OCI-LY1 (cell line): ENCODE measurements at regions not wholly inside any gene's neighbourhood (a gene's known extent, or its start where the extent isn't known, plus 50 kb on each side); places are given as distances from the start of the nearest gene placed in this dataset.

ENCODE experiments used
- H2AFZ ChIP-seq: fragments of 200-600 bp; sonication (generic), shearing (Covaris generic); 2 replicates; pipeline ENCODE4 v1.6.0; 2014; ENCODE audit warnings: antibody characterized with exemption, mild to moderate bottlenecking, low read length
- H3F3A ChIP-seq: fragments of 200-600 bp; sonication (generic), shearing (Covaris generic); 2 replicates; pipeline ENCODE4 v1.6.0; 2014; ENCODE audit warnings: mild to moderate bottlenecking, antibody characterized with exemption, low read length, moderate library complexity; ENCODE audit not compliant: insufficient read depth
- H3K27ac ChIP-seq: fragments of 200-600 bp; sonication (generic); 2 replicates; pipeline ENCODE4 v1.5.1; 2014; ENCODE audit warnings: low read length, mixed run types, mild to moderate bottlenecking, low read depth; ENCODE audit not compliant: poor library complexity, severe bottlenecking
- H3K27me3 ChIP-seq: fragments of 200-600 bp; sonication (generic); 2 replicates; pipeline ENCODE4 v1.6.0; 2014; ENCODE audit warnings: antibody characterized with exemption, mild to moderate bottlenecking, low read length, moderate library complexity; ENCODE audit not compliant: insufficient read depth
- H3K36me3 ChIP-seq: fragments of 200-600 bp; sonication (generic); 2 replicates; pipeline ENCODE4 v1.6.1; 2014; ENCODE audit warnings: mild to moderate bottlenecking, antibody characterized with exemption, low read length, moderate library complexity, mixed read lengths; ENCODE audit not compliant: insufficient read depth
- H3K4me1 ChIP-seq: fragments of 200-600 bp; sonication (generic); 2 replicates; pipeline ENCODE4 v1.5.1; 2014; ENCODE audit warnings: mild to moderate bottlenecking, low read length, moderate library complexity; ENCODE audit not compliant: insufficient read depth, severe bottlenecking
- H3K4me2 ChIP-seq: fragments of 200-600 bp; sonication (generic), shearing (Covaris generic); 2 replicates; pipeline ENCODE4 v1.6.1; 2014; ENCODE audit warnings: low read length
- H3K4me3 ChIP-seq: fragments of 200-600 bp; sonication (generic); 2 replicates; pipeline ENCODE4 v1.5.1; 2014; ENCODE audit warnings: low read length, low read depth, mild to moderate bottlenecking, mixed read lengths; ENCODE audit not compliant: poor library complexity, severe bottlenecking
- H3K79me2 ChIP-seq: fragments of 200-600 bp; shearing (Covaris generic); 2 replicates; pipeline ENCODE4 v1.6.1; 2016; ENCODE audit warnings: mixed run types, low read length, mixed read lengths; ENCODE audit not compliant: insufficient read depth
- H3K9ac ChIP-seq: fragments of 200-600 bp; sonication (generic), shearing (Covaris generic); 2 replicates; pipeline ENCODE4 v1.6.1; 2014; ENCODE audit warnings: mild to moderate bottlenecking, low read length, mixed read lengths
- H3K9me2 ChIP-seq: fragments of 200-600 bp; sonication (generic), shearing (Covaris generic); 2 replicates; pipeline ENCODE4 v1.6.1; 2014; ENCODE audit warnings: low read depth, mild to moderate bottlenecking, low read length, mixed read lengths
- H3K9me3 ChIP-seq: fragments of 200-600 bp; shearing (Covaris generic); 2 replicates; pipeline ENCODE4 v1.6.1; 2014; ENCODE audit warnings: low read length, mixed read lengths
- H4K20me1 ChIP-seq: fragments of 200-600 bp; sonication (generic), shearing (Covaris generic); 2 replicates; pipeline ENCODE4 v1.6.0; 2016; ENCODE audit warnings: mild to moderate bottlenecking, low read length; ENCODE audit not compliant: insufficient read depth
- EZH2 ChIP-seq: fragments of 200-600 bp; sonication (generic), shearing (Covaris generic); IDR thresholded peaks from 2 replicates; pipeline ENCODE4 v1.8.0; 2017; ENCODE audit warnings: borderline replicate concordance, mixed run types, mild to moderate bottlenecking, antibody characterized with exemption, low read length, moderate library complexity, mixed read lengths
- TF ChIP-seq, protein P1 (sequence below): fragments of 200-600 bp; sonication (generic), shearing (Covaris generic); IDR thresholded peaks from 2 replicates; pipeline ENCODE4 v1.5.1; 2017; ENCODE audit warnings: mild to moderate bottlenecking, antibody characterized with exemption, low read length, moderate library complexity, mixed read lengths

DNA sequence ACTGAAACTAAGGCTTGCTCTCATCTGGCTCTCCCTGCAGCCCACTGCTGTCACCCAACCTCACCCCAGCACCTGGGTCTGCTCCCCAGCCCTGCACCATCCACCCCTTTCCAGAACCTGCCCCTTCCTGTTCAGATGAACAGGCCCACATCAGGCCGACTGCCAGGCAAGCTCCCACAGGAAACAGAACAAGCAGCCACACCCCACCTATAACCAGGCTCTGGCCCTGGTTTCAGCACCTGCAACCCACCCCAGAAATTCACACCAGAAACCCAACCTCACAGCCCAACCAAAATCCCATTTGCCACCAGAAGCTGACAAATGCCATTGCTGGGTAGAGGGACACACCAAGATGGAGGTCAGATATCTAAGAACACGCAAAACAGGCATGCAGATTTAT, 159.2 kb upstream of the ID2 start:
- Histone ChIP-seq H3K9ac (peak overlapping the region; percentile 51; the same call in 1 of the 2 replicates), H3K27ac (peak overlapping the region; percentile 97)

DNA sequence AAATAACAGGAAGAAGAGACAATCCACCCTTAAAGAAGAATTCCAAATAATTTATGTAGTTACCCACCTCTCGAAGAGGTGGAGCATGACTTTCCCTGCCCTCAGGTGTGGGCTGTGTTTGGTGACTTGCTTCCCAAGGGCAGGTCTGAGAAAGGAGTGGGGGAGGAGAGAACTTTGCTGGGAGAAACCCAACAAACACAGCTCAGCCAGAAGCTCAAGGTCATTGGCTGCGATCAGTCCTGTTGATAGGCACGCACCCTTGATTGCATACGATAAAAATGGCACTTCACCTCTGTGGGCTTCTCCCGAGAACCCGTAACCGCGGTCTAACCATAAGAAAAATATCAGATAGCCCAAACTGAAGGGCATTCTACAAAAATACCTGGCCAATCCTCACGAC, 157.5 kb upstream of the ID2 start:
- peak overlapping the region; percentile 55; the same call in 1 of the 2 replicates for H3K4me2 ChIP-seq
- H3K79me2 ChIP-seq = no peaks in the 10 kb centered on the region
- H3K27me3 ChIP-seq = no peaks in the 10 kb centered on the region
- peak overlapping the region; percentile 61; the same call in 1 of the 2 replicates for H3K9ac ChIP-seq
- peaks cover 100% of the 10 kb centered on the region for H3K4me1 ChIP-seq
- peaks cover 5% of the 10 kb centered on the region; the same call in 1 of the 2 replicates for H3F3A ChIP-seq
- no peaks in the 10 kb centered on the region for H3K36me3 ChIP-seq
- H4K20me1 ChIP-seq = no peaks in the 10 kb centered on the region
- TF ChIP-seq, protein P1, sequence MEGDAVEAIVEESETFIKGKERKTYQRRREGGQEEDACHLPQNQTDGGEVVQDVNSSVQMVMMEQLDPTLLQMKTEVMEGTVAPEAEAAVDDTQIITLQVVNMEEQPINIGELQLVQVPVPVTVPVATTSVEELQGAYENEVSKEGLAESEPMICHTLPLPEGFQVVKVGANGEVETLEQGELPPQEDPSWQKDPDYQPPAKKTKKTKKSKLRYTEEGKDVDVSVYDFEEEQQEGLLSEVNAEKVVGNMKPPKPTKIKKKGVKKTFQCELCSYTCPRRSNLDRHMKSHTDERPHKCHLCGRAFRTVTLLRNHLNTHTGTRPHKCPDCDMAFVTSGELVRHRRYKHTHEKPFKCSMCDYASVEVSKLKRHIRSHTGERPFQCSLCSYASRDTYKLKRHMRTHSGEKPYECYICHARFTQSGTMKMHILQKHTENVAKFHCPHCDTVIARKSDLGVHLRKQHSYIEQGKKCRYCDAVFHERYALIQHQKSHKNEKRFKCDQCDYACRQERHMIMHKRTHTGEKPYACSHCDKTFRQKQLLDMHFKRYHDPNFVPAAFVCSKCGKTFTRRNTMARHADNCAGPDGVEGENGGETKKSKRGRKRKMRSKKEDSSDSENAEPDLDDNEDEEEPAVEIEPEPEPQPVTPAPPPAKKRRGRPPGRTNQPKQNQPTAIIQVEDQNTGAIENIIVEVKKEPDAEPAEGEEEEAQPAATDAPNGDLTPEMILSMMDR = no peak
- TF ChIP-seq EZH2 = no peak
- H3K9me2 ChIP-seq = no peaks in the 10 kb centered on the region
- H3K4me3 ChIP-seq = no peak overlapping the region
- H3K27ac ChIP-seq = peak overlapping the region; percentile 97
- H2AFZ ChIP-seq = no peak overlapping the region
- no peaks in the 10 kb centered on the region for H3K9me3 ChIP-seq

More for the DNA sequence above, 159.2 kb upstream of the ID2 start:
- Histone ChIP-seq H3K36me3 (no peaks in the 10 kb centered on the region), H3K9me2 (no peaks in the 10 kb centered on the region), H3K4me1 (peaks cover 93% of the 10 kb centered on the region), H3K79me2 (no peaks in the 10 kb centered on the region), H3K4me3 (no peak overlapping the region), H3K4me2 (peak overlapping the region; percentile 46; the same call in 1 of the 2 replicates), H4K20me1 (no peaks in the 10 kb centered on the region), H3K27me3 (no peaks in the 10 kb centered on the region), H3K9me3 (no peaks in the 10 kb centered on the region), H2AFZ (no peak overlapping the region), H3F3A (peaks cover 5% of the 10 kb centered on the region; the same call in 1 of the 2 replicates)
- TF ChIP-seq, protein P1 = no peak
- no peak for TF ChIP-seq EZH2

DNA sequence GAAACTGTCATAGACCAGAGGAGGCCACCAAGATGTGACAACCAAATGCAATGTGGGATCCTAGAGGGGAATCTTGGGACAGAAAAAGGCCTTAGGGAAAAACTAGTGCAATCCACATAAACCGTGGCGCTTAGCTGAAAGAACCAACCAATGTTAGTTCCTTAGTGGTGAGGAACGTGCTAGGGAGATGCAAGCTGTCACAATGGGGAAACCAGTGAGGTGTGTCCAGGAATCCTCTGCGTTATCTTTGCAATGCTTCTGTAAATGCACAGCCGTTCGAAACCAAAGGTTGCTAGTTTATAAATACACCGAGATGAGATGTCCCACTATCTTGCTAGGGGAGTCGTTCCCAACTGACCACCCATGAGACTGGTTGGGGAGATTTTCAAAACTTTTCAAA, 157.0 kb upstream of the ID2 start:
- peaks cover 100% of the 10 kb centered on the region for H3K4me1 ChIP-seq
- H3K4me2 ChIP-seq = peak overlapping the region; percentile 55

More for the DNA sequence above, 157.0 kb upstream of the ID2 start:
- no peak overlapping the region for H2AFZ ChIP-seq
- H3K27me3 ChIP-seq = no peaks in the 10 kb centered on the region
- no peaks in the 10 kb centered on the region for H3K79me2 ChIP-seq
- TF ChIP-seq, protein P1 = no peak
- TF ChIP-seq EZH2 = no peak
- no peaks in the 10 kb centered on the region for H3K9me3 ChIP-seq
- H3K9ac ChIP-seq = peak overlapping the region; percentile 61
- peak overlapping the region; percentile 32 for H3K4me3 ChIP-seq
- no peaks in the 10 kb centered on the region for H3K9me2 ChIP-seq
- peak overlapping the region; percentile 97 for H3K27ac ChIP-seq
- no peaks in the 10 kb centered on the region for H3K36me3 ChIP-seq
- H3F3A ChIP-seq = peaks cover 5% of the 10 kb centered on the region; the same call in 1 of the 2 replicates
- H4K20me1 ChIP-seq = no peaks in the 10 kb centered on the region
